ENCODE measurements at regions not wholly inside any gene's neighbourhood (a gene's known extent, or its start where the extent isn't known, plus 50 kb on each side); places are given as distances from the start of the nearest gene placed in this dataset.

DNA sequence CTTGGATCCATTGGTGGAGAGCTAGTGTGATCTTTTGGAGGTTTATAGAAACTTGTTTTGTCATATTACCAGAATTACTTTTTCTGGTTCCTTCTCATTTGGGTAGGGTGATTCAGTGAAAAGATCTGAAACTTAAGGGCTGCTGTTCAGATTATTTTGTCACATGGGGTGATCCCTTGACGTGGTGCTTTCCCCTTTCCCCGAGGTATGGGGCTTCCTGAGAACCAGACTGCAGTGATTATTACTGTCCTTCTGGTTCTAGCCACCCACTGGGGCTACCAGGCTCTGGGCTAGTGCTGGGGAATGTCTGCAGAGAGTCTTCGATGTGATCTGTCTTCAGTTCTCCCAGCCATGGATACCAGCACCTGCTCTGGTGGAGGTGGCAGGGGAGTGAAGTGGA is 1030.0 kb downstream of the GRM8 start:
- TF ChIP-seq POLR2A (IDR thresholded peaks at IDR 0.05) (no peak), CTCF (IDR thresholded peaks at IDR 0.05) (no peak)
